ENCODE measurements at regions not wholly inside any gene's neighbourhood (a gene's known extent, or its start where the extent isn't known, plus 50 kb on each side); places are given as distances from the start of the nearest gene placed in this dataset.

DNA sequence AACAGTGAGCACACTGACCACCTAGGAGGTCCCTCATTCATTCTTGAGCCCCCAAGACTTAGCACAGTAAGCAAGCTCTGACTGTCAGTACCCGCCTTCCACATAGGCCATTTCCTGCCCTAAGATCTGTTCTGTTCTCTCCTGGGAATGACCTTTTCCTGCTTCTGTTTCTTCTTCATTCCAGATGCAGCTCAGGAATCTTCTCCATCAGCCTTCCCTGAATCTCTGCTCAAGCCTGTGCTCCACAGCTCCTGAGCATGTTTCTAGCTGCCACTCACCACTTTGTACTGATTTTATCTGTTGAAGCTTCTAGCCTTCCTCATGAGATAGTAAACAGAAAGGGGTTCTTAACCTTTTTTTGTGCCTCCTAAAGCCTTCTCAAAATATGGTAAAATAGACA is 56.6 kb downstream of the ZNF281 start:
- TF ChIP-seq TAF1 (IDR thresholded peaks at IDR 0.05; ENCODE audit: low read depth), result no peak
- no peak for TF ChIP-seq CTCF (IDR thresholded peaks at IDR 0.05; ENCODE audit: poor library complexity, severe bottlenecking)
- no peak for TF ChIP-seq POLR2AphosphoS5 (IDR thresholded peaks at IDR 0.05)
- no peak for TF ChIP-seq MXI1 (conservative IDR thresholded peaks at IDR 0.05; ENCODE audit: poor library complexity, severe bottlenecking)
- TF ChIP-seq EZH2 (IDR thresholded peaks at IDR 0.05; ENCODE audit: borderline replicate concordance, insufficient read depth, low read length, poor library complexity, severe bottlenecking), result no peak
- no peak for TF ChIP-seq SMC3 (conservative IDR thresholded peaks at IDR 0.05; ENCODE audit: poor library complexity)
- no peak for TF ChIP-seq REST (IDR thresholded peaks at IDR 0.05; ENCODE audit: borderline replicate concordance)

Data from neural cell (in vitro differentiated cells).